ENCODE measurements at regions not wholly inside any gene's neighbourhood (a gene's known extent, or its start where the extent isn't known, plus 50 kb on each side); places are given as distances from the start of the nearest gene placed in this dataset.

DNA sequence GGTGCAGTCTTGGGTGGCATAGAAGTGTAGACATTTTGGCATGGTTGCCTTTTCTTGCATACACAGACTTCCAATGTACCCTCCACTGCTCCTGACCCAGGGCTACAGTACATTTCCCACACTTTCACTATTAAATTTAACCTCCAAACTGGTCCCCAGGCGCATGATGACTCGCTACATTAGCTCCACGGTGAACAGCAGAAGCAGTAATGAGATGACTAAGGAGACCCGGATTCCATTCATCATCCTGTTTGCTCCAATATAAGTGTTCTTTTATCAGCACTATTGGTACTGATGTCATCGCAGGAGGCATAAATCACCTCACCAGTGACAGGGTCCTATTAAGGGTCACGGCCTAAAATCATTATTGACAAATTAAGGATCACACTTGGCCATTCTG is 316.5 kb downstream of the EN1 start:
- DNase-seq (ENCODE audit: low read depth, low spot score) = no peak
- no peak overlapping the region for H3K4me3 ChIP-seq (ENCODE audit: low read depth, low read length)
- ChIA-PET CTCF (no interaction called here), POLR2A (no interaction called here)
- TF ChIP-seq, protein P1, sequence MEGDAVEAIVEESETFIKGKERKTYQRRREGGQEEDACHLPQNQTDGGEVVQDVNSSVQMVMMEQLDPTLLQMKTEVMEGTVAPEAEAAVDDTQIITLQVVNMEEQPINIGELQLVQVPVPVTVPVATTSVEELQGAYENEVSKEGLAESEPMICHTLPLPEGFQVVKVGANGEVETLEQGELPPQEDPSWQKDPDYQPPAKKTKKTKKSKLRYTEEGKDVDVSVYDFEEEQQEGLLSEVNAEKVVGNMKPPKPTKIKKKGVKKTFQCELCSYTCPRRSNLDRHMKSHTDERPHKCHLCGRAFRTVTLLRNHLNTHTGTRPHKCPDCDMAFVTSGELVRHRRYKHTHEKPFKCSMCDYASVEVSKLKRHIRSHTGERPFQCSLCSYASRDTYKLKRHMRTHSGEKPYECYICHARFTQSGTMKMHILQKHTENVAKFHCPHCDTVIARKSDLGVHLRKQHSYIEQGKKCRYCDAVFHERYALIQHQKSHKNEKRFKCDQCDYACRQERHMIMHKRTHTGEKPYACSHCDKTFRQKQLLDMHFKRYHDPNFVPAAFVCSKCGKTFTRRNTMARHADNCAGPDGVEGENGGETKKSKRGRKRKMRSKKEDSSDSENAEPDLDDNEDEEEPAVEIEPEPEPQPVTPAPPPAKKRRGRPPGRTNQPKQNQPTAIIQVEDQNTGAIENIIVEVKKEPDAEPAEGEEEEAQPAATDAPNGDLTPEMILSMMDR (IDR thresholded peaks at IDR 0.05; ENCODE audit: insufficient read depth, low read length, missing control alignments) = no peak

DNA sequence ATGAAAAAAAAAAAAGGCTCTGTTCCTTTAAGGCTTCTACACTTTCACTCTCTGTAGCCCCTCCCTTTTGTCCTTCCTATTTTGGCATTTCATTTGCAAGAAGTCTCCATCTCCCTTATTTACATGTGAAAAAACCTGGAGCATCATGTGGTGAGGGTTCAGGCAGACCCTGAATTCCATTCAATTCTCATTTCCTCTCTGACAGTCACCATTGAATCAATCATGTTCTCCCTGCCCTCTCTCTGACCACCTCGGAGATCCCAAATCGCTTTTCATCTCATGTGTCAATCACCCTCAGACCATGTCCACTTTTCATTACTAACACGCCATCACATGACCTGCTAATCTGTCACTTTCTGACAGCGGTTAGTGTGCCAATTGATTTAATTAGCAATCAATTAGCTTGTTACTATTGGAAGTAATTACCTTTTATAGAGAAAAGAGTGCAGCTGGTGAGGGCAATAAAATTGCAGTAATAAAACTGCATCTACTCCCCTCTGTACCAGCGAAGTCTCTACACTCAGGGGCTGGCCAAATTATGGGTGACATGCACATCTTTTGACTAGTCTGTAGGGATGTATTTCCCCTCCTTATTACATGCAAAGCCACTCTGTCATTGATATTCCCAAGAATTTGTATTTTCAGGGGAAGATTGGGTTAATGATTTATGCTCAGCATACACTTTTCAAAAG is 317.4 kb downstream of the EN1 start:
- ChIA-PET POLR2A (no interaction called here), CTCF (interaction anchor here (0.6 kb wide), 1 partner anchor 326 kb away, joined by 3 read pairs; no protein-coding TSS in a partner anchor)
- TF ChIP-seq, protein P1 (IDR thresholded peaks at IDR 0.05; ENCODE audit: insufficient read depth, low read length, missing control alignments) = no peak
- H3K4me3 ChIP-seq (ENCODE audit: low read depth, low read length) = no peak overlapping the region
- no peak for DNase-seq (ENCODE audit: low read depth, low spot score)

DNA sequence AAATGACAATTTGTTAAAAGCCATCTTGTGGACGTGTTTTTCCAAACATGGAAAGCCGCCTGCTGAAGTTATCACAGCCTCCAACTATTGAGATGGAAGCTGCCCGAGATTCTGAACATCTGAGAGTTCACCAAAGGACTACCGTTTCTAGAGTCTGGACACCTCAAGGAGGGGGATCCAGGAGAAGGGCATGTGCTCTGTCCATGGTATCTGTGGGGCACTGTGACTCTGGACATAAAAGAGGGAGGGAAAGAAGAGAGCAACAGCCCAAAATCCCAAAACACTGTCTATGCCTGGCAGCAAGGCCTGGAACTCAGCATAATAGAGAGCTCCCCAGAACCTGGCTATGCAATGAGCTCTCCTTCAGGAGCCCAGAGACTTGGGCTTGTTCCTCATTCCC is 319.9 kb downstream of the EN1 start:
- ChIA-PET CTCF (interaction anchor here (0.6 to 1.4 kb wide), 3 partner anchors 12 to 328 kb away, joined by 3 to 4 read pairs (median 4); no protein-coding TSS in a partner anchor), POLR2A (no interaction called here)
- DNase-seq (ENCODE audit: low read depth, low spot score) = no peak
- TF ChIP-seq, protein P1 (IDR thresholded peaks at IDR 0.05; ENCODE audit: insufficient read depth, low read length, missing control alignments) = no peak
- no peak overlapping the region for H3K4me3 ChIP-seq (ENCODE audit: low read depth, low read length)

DNA sequence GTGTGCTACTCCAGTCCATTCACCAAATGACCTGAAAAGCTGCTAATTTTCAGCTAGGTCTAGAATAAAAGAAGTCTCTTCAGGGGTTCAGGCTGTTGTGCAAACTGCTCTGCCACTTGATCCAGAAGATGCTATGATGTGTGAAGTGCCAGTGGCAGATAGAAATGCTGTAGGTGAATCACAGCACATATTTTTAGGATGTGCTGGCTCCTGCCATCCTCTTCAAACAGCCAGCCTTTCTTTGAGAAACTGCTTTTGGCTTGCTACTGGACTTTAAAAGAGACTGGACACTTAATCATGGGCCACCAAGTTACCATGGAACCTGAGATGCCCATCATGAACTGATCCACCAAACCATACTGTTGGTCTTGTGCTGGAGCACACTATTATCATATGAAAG is 322.1 kb downstream of the EN1 start:
- TF ChIP-seq, protein P1 (IDR thresholded peaks at IDR 0.05; ENCODE audit: insufficient read depth, low read length, missing control alignments) = no peak
- no peak overlapping the region for H3K4me3 ChIP-seq (ENCODE audit: low read depth, low read length)
- DNase-seq (ENCODE audit: low read depth, low spot score) = no peak
- ChIA-PET CTCF (no interaction called here), POLR2A (no interaction called here)

DNA sequence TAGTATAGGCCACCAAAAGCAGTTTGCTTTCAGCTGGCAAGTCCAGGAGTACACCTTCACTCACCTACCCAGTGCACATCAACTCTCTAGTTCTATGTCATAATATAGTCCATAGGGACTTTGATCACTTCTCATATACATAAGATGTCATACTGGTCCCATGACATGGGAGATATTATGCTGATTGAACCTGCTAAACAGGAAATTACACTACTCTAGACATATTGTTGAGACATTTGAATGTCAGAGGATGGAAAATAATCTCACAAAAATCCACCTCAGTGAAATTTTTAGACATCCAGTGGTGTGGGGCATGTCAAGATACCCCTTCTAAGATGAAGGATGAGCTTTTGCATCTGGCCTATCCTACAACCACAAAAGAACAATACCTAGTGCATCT is 322.5 kb downstream of the EN1 start:
- TF ChIP-seq, protein P1 (IDR thresholded peaks at IDR 0.05; ENCODE audit: insufficient read depth, low read length, missing control alignments) = no peak
- H3K4me3 ChIP-seq (ENCODE audit: low read depth, low read length) = no peak overlapping the region
- no peak for DNase-seq (ENCODE audit: low read depth, low spot score)
- ChIA-PET POLR2A (no interaction called here), CTCF (no interaction called here)

DNA sequence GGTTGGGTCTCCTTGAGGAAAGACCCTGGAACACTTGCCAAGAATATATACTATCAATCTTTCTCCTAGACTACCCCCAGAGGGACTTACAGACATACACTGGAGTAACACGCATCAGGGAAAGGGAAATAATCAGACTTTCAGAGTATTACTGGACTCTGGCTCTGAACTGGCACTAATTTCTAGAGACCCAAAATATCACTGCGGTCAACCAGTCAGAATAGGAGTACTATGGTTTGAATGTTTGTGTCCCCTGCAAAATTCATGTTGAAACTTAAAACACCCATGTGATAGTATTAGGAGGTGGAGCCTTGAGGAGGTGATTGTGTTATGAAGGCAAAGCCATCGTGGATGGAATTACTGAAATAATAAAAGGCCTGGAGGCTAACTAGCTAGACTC is 323.7 kb downstream of the EN1 start:
- TF ChIP-seq, protein P1 (IDR thresholded peaks at IDR 0.05; ENCODE audit: insufficient read depth, low read length, missing control alignments) = no peak
- POLR2A ChIA-PET = no interaction called here
- DNase-seq (ENCODE audit: low read depth, low spot score) = no peak
- CTCF ChIA-PET = no interaction called here
- H3K4me3 ChIP-seq (ENCODE audit: low read depth, low read length) = no peak overlapping the region

All from AG04449 (cell line).